ENCODE measurements at regions not wholly inside any gene's neighbourhood (a gene's known extent, or its start where the extent isn't known, plus 50 kb on each side); places are given as distances from the start of the nearest gene placed in this dataset.

DNA sequence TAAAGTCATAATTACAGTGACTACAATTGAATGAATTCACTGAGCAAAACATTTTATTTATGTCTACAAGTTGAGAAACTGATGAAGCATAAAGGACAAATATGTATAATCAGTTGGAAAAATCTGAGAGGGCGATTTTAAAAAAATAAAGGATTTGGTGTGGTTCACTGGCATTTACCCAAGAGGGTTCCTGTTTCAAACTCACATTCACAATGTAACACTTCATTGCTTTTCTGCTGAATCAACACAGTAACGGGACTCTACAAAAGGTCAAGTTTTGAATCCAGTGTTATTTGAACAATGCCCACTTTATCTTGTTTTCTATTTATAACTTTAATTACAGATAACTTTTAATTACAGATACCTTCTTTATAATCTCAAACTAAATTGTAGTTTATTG, 138.6 kb downstream of the NUDT12 start:
- DNase-seq (ENCODE audit: low read depth) = no peak
- H3K4me3 ChIP-seq (ENCODE audit: low read depth, low read length) = no peak overlapping the region
- no peak for TF ChIP-seq MYC (IDR thresholded peaks at IDR 0.05; ENCODE audit: low read depth, low read length)

DNA sequence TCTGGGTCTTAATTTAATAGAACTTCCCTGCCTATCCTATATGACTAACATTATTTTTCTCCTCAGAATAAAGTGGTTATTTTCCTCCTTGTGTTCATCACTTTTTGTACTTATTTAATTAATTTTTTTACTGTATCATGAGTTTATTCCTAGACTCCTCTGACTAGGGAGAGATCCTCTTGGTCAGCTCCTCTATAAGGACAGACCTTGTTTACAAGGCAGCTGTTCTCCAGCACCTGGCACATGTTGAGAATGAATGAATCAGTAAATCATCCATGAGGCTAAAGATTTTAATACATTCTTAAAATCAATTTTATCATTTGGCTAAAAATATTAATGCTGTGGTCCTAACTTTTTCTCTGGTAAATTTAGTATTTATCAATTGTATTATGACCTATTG, 139.8 kb downstream of the NUDT12 start:
- no peak overlapping the region for H3K4me3 ChIP-seq (ENCODE audit: low read depth, low read length)
- TF ChIP-seq, protein P1, sequence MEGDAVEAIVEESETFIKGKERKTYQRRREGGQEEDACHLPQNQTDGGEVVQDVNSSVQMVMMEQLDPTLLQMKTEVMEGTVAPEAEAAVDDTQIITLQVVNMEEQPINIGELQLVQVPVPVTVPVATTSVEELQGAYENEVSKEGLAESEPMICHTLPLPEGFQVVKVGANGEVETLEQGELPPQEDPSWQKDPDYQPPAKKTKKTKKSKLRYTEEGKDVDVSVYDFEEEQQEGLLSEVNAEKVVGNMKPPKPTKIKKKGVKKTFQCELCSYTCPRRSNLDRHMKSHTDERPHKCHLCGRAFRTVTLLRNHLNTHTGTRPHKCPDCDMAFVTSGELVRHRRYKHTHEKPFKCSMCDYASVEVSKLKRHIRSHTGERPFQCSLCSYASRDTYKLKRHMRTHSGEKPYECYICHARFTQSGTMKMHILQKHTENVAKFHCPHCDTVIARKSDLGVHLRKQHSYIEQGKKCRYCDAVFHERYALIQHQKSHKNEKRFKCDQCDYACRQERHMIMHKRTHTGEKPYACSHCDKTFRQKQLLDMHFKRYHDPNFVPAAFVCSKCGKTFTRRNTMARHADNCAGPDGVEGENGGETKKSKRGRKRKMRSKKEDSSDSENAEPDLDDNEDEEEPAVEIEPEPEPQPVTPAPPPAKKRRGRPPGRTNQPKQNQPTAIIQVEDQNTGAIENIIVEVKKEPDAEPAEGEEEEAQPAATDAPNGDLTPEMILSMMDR (IDR thresholded peaks at IDR 0.05; ENCODE audit: low read depth, low read length) = no peak
- no peak for DNase-seq (ENCODE audit: low read depth)

DNA sequence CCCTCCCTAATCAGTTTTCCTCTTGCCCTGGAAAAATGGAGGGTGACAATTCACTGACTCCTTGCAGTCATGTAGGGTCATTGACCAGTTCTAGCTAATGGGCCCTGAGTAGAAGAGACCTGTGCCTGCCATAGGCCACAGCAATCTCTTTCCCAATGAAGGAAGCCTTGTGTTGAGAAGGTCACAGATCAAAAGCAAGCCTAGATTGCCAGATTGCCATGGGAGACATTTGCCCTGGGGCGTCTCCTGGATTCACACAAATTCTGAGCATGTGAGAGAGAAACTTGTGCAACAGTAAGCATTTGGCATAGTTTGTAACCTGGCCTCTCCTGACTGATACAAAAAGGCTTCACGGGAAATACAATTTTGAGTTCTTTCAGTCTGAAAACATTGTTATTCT, 148.0 kb downstream of the NUDT12 start:
- TF ChIP-seq, protein P2, sequence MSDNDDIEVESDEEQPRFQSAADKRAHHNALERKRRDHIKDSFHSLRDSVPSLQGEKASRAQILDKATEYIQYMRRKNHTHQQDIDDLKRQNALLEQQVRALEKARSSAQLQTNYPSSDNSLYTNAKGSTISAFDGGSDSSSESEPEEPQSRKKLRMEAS (IDR thresholded peaks at IDR 0.05; ENCODE audit: low read depth, low read length) = no peak
- TF ChIP-seq MYC (IDR thresholded peaks at IDR 0.05; ENCODE audit: low read depth, low read length) (no peak), POLR2A (IDR thresholded peaks at IDR 0.05; ENCODE audit: extremely low read depth, insufficient read length) (no peak)
- TF ChIP-seq, protein P1 (IDR thresholded peaks at IDR 0.05; ENCODE audit: low read depth, low read length) = no peak
- no peak overlapping the region for H3K4me3 ChIP-seq (ENCODE audit: low read depth, low read length)
- no peak for DNase-seq (ENCODE audit: low read depth)

DNA sequence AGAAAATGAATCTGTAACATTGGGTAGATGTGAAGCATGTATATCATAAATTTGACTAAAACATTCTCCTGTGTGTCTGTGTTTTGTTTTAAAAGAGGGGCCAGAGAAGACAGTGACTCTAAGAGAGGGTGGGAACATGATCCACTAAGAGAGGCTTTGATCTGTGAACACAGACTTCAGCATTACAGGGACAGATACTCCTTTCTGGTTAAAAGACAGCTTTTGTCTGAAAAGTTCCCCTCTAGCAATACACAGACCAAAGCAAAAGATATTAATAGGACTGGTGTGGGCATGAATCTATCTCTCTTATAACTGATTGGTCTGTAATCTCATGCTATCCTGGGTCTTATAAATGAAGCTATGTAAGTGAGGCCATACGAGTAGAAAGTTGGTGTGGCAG, 150.9 kb downstream of the NUDT12 start:
- H3K4me3 ChIP-seq (ENCODE audit: low read depth, low read length) = no peak overlapping the region
- TF ChIP-seq MYC (IDR thresholded peaks at IDR 0.05; ENCODE audit: low read depth, low read length) (no peak), POLR2A (IDR thresholded peaks at IDR 0.05; ENCODE audit: extremely low read depth, insufficient read length) (no peak)
- TF ChIP-seq, protein P1 (IDR thresholded peaks at IDR 0.05; ENCODE audit: low read depth, low read length) = no peak
- TF ChIP-seq, protein P2 (IDR thresholded peaks at IDR 0.05; ENCODE audit: low read depth, low read length) = no peak
- DNase-seq (ENCODE audit: low read depth) = no peak

DNA sequence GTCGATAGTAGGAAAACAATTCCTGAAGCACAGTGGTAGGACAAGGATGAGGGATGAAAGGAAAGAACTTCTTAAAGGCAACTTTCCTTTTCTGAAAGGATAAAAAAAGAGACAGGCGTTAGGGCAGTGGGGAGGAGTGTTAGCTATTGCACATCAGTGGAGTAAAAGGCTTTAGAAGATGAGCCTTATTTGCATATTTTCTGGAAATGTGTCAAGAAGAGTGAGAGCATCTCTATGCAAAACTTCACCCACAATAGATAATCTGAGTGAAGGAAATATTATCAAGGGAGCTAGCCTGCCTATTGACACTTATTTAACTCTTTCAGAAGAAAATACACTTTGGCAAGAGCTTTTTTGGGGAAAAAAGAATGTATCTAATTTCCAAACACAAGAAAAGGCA, 151.6 kb downstream of the MACIR start:
- H3K4me3 ChIP-seq (ENCODE audit: low read depth, low read length) = no peak overlapping the region
- TF ChIP-seq, protein P1 (IDR thresholded peaks at IDR 0.05; ENCODE audit: low read depth, low read length) = no peak
- TF ChIP-seq, protein P2 (IDR thresholded peaks at IDR 0.05; ENCODE audit: low read depth, low read length) = no peak
- TF ChIP-seq POLR2A (IDR thresholded peaks at IDR 0.05; ENCODE audit: extremely low read depth, insufficient read length) (no peak), MYC (IDR thresholded peaks at IDR 0.05; ENCODE audit: low read depth, low read length) (no peak)
- no peak for DNase-seq (ENCODE audit: low read depth)

DNA sequence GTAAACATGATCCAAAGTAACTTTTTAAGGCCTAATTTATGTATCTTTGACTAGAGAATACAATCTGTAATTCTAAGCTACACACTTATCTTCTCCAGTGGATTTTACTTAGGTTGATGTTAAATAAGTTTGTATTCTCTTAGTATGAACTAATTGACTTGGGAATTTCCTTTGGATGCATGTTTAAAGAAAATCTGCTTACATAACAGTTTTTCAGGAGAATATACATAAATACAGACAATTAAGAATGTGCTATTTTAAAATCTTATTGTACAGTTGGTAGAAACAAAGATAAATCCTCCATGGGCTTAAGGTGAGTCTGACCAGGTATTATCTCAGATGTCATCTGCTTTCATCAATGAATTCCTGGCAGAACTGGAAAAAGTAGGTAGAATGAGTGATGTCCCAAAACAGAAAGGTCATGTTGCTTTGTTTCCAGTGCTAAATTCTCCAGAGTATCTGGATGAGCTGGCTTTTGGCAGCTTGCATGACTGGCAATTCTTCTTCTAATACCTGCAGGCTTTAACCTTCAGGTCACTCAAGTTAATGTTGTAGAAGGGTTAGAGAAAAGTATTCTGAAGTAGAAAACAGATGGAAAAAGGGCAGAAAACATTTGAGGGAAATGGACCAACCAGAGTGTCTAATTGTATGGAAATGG, 150.6 kb downstream of the MACIR start:
- DNase-seq (ENCODE audit: low read depth) = no peak
- no peak overlapping the region for H3K4me3 ChIP-seq (ENCODE audit: low read depth, low read length)
- TF ChIP-seq, protein P2 (IDR thresholded peaks at IDR 0.05; ENCODE audit: low read depth, low read length) = no peak
- TF ChIP-seq MYC (IDR thresholded peaks at IDR 0.05; ENCODE audit: low read depth, low read length) (no peak), POLR2A (IDR thresholded peaks at IDR 0.05; ENCODE audit: extremely low read depth, insufficient read length) (no peak)
- TF ChIP-seq, protein P1 (IDR thresholded peaks at IDR 0.05; ENCODE audit: low read depth, low read length) = no peak

All from NB4 (cell line).